Effector memory CD8-positive, alpha-beta T cell (primary cell): ENCODE measurements at regions not wholly inside any gene's neighbourhood (a gene's known extent, or its start where the extent isn't known, plus 50 kb on each side); places are given as distances from the start of the nearest gene placed in this dataset.

Experiments
- ATAC-seq: fragments of 150-1000 bp; cut with Tn5 transposase; replicated peaks from 2 replicates; pipeline ENCODE4 v1.10.0; 2021; ENCODE audit warnings: mild to moderate bottlenecking, moderate library complexity
- DNase-seq, 3 experiments: peaks; one replicate each; pipeline ENCODE4 v3.0.0; 2021
- H3K27ac Mint-ChIP-seq, 2 donors: one replicate each; pipeline ENCODE4 v1.8.0; 2022; ENCODE audit warnings: mild to moderate bottlenecking in 2 of 2, mixed read lengths in 2 of 2, moderate library complexity in 2 of 2
- H3K27me3 Mint-ChIP-seq, 2 donors: one replicate each; pipeline ENCODE4 v1.8.0; 2022; ENCODE audit warnings: mixed read lengths in 2 of 2
- H3K36me3 Mint-ChIP-seq: one replicate; pipeline ENCODE4 v1.8.0; 2022; ENCODE audit warnings: mild to moderate bottlenecking, moderate library complexity, mixed read lengths; ENCODE audit not compliant: insufficient read depth
- H3K4me1 Mint-ChIP-seq, 2 donors: one replicate each; pipeline ENCODE4 v1.8.0; 2022; ENCODE audit warnings: low read depth in 2 of 2, mixed read lengths in 2 of 2
- H3K4me3 Mint-ChIP-seq, 2 donors: one replicate each; pipeline ENCODE4 v1.8.0; 2022; ENCODE audit warnings: mild to moderate bottlenecking in 2 of 2, mixed read lengths in 2 of 2, moderate library complexity in 2 of 2
- H3K9me3 Mint-ChIP-seq, 2 donors: one replicate each; pipeline ENCODE4 v1.8.0; 2022; ENCODE audit warnings: mixed read lengths in 2 of 2

DNA sequence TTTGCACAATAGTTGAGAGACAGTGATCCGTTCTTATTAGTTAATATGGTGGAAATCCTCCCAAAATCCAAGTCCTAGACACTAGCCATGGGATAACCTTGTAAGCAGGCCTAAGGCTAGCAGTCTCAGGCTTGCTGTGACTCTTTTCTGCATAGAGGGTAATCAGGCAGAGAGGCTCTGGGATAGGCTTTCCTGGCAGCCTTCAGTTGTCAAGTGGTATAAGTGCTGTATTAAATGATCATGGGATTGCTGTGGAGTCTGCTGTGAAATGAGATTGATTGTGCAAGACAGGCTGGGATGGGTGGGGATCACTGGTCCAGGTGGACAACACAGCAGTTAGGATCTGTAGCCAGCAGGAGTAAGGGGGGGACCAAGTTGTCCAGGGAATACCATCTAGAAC is 416.4 kb downstream of the TLE4 start:
- H3K4me3 Mint-ChIP-seq, result no peak overlapping the region
- peaks cover 6 to 9% of the 10 kb centered on the region in 2 donors for H3K27me3 Mint-ChIP-seq
- ATAC-seq, result no peak
- H3K36me3 Mint-ChIP-seq, result no peaks in the 10 kb centered on the region
- no peaks in the 10 kb centered on the region for H3K4me1 Mint-ChIP-seq
- no peaks in the 10 kb centered on the region for H3K9me3 Mint-ChIP-seq
- no peak overlapping the region for H3K27ac Mint-ChIP-seq
- no peak for DNase-seq

DNA sequence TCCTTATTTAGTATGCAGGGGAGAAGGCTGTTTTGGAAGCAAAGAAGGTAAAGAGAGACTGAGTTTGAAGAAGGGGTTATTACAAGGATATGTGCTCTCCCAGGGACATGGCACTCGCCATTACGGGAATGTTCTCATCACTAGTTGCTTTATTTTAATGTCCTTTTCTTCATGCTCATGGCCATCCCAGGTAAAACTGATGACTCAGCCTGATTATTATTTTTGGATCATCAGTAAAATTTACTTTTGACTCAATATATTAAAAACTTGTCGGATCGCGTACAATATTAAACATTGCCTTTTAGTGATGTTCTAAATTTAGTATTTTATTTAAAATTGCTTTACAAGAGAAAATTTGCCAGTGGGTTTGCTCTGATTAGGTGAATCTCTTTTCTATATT is 414.7 kb downstream of the TLE4 start:
- Mint-ChIP-seq H3K27ac (no peak overlapping the region), H3K4me1 (no peaks in the 10 kb centered on the region), H3K27me3 (peaks cover 7 to 25% of the 10 kb centered on the region in 2 donors), H3K4me3 (no peak overlapping the region), H3K36me3 (no peaks in the 10 kb centered on the region), H3K9me3 (no peaks in the 10 kb centered on the region)
- DNase-seq (no peak), ATAC-seq (no peak)

DNA sequence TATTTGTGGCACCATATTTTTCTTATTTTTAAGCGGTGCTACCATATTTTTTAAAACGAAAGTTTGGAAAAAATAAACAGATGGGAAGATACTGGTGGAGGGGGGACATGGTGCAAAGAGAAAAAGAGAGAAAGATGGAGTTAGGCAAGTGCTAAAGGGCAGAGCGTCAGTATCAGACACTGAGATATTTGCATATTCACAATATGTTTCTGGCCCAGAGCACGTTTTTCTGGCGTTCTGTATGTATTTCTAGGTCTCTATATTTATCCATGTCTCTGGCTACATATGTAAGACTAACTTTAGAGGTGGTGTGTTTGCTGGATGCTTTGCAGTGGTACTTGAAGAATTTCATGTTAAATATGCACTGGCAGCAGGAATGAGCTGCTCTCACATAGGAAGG is 414.0 kb downstream of the TLE4 start:
- Mint-ChIP-seq H3K4me1 (no peaks in the 10 kb centered on the region), H3K4me3 (no peak overlapping the region), H3K27me3 (peaks cover 12 to 31% of the 10 kb centered on the region in 2 donors), H3K27ac (no peak overlapping the region), H3K36me3 (no peaks in the 10 kb centered on the region), H3K9me3 (no peaks in the 10 kb centered on the region)
- ATAC-seq, result no peak
- no peak for DNase-seq

DNA sequence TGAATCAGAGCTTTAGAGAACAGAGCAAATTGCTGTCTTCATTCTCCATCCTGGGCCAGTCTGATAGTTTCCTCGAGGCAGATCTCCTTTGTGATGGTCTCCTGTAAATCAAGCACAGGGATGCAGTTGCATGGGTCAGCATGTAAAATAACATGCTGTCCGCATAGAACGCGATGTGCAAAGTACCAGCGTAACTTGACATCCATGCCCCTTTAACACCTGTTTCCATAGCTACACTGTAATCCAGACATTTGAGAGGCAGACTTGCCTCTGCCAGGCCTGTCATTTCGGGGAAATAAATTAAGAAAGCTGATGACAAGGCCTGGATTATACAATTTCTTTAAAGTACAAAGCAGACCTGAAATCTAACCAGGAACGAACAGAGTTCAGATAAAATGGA is 413.5 kb downstream of the TLE4 start:
- Mint-ChIP-seq H3K9me3 (no peaks in the 10 kb centered on the region), H3K36me3 (no peaks in the 10 kb centered on the region), H3K4me3 (no peak overlapping the region), H3K4me1 (no peaks in the 10 kb centered on the region), H3K27me3 (peaks cover 17 to 36% of the 10 kb centered on the region in 2 donors), H3K27ac (no peak overlapping the region)
- no peak for ATAC-seq
- DNase-seq, result no peak

DNA sequence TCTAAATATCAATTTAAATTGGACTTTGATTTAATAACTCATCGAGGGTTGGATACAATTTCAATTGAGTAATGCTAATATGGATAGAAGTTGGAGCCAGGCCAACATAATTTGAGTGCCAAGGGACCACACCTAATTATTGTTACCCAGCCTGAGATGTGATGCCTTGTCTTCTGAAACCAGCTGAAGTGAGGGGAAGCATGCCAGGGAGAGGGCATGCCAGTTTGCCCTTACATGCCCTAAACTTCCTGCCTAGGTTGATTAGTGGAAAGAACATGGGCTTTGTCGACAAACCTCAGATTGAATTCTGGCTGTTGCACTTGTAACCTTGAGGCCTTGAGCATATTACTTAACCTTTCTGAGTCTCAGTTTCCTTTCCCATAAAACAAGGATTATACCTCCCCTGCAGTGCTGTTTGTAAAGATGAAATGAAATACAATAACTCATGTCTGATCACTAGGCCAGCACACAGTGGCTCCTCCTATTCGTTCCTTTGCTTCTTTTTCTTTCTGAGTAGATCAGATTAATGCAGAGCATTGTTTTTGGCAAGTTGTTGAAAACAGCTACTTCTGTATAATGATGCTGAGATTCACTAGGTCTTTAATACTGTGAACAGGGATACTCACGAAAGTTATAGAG is 412.8 kb downstream of the TLE4 start:
- ATAC-seq (no peak), DNase-seq (no peak)
- Mint-ChIP-seq H3K27me3 (peaks cover 20 to 40% of the 10 kb centered on the region in 2 donors), H3K27ac (no peak overlapping the region), H3K4me1 (no peaks in the 10 kb centered on the region), H3K9me3 (no peaks in the 10 kb centered on the region), H3K36me3 (no peaks in the 10 kb centered on the region), H3K4me3 (no peak overlapping the region)

DNA sequence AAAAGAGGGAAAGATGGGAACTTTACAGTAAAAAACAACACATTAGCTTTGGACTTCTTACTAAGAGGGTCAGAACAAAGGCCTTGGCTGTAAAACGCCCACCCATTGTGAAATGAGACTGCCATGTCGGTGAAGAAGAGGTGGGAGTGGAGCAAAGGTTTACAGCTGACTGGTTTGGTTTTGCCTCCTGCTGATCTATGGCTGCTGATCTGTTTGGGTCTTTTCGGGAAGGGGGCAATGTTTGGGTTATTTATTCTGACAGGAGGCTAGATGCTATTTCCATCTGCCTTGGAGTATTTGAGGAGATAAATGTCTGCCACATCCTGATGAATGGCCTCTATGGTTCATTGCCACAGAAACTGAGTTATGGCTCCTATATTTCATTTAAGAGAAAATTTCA is 408.7 kb downstream of the TLE4 start:
- Mint-ChIP-seq H3K27ac (no peak overlapping the region), H3K9me3 (no peaks in the 10 kb centered on the region), H3K36me3 (no peaks in the 10 kb centered on the region), H3K4me1 (no peaks in the 10 kb centered on the region), H3K4me3 (no peak overlapping the region), H3K27me3 (peaks cover 42 to 80% of the 10 kb centered on the region in 2 donors)
- ATAC-seq (no peak), DNase-seq (no peak)

DNA sequence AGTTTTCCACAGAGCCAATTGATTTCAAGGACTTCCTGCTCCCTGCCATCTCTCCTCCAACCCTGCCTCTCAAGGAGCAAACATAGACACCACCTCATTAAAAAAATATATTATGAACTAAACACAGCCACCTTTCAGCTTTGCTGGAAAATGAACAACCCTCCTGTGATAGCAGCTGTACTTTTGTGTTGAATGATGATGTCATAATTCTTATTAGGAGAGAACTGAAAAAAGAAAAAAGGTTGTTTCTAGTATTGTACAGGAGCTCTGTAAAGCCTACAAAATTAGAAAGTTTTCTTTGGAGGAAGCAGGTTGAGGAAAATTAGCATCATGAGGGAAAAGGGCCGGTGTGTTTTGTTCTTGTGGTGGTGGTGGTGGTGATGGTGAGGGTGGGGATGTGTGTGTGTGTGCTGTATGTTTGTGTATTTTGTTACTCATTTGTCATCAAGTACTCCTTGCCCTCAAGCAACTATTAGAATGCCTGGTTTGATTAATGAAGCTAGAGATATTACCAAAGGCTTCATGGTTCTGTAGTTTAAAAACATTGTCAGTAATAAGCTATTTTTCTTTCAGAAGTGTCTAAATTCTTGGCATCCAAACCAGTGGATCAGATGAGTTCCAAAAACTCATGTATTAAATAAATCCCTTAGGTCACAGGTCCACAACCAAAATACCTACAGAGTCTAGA is 405.9 kb downstream of the TLE4 start:
- H3K27ac Mint-ChIP-seq, result no peak overlapping the region
- DNase-seq (no peak), ATAC-seq (no peak)
- no peaks in the 10 kb centered on the region for H3K36me3 Mint-ChIP-seq
- no peaks in the 10 kb centered on the region for H3K9me3 Mint-ChIP-seq
- H3K27me3 Mint-ChIP-seq, result peaks cover 60 to 66% of the 10 kb centered on the region in 2 donors
- H3K4me1 Mint-ChIP-seq, result no peaks in the 10 kb centered on the region
- no peak overlapping the region for H3K4me3 Mint-ChIP-seq

DNA sequence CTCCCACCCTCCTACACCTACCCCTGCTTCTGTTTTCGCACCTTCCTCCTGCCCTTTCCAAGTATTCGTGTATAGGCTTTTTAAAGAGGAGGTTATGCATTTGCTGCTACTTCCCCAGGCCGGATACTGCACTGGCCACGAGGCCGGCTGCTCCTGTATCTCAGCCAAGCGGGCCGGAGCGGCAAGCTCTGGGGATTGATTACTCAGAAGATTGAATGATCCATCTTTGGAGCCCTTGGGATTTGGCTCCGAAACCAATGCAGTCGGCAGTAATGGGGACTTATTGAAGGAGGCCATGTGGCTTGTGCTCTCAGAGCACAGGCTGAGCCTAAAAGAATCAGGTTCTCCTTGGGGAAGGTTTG is 405.3 kb downstream of the TLE4 start:
- no peak overlapping the region for H3K4me3 Mint-ChIP-seq
- no peaks in the 10 kb centered on the region for H3K36me3 Mint-ChIP-seq
- no peak for DNase-seq
- peaks cover 66 to 67% of the 10 kb centered on the region in 2 donors for H3K27me3 Mint-ChIP-seq
- ATAC-seq, result no peak
- H3K9me3 Mint-ChIP-seq, result no peaks in the 10 kb centered on the region
- H3K4me1 Mint-ChIP-seq, result no peaks in the 10 kb centered on the region
- no peak overlapping the region for H3K27ac Mint-ChIP-seq

DNA sequence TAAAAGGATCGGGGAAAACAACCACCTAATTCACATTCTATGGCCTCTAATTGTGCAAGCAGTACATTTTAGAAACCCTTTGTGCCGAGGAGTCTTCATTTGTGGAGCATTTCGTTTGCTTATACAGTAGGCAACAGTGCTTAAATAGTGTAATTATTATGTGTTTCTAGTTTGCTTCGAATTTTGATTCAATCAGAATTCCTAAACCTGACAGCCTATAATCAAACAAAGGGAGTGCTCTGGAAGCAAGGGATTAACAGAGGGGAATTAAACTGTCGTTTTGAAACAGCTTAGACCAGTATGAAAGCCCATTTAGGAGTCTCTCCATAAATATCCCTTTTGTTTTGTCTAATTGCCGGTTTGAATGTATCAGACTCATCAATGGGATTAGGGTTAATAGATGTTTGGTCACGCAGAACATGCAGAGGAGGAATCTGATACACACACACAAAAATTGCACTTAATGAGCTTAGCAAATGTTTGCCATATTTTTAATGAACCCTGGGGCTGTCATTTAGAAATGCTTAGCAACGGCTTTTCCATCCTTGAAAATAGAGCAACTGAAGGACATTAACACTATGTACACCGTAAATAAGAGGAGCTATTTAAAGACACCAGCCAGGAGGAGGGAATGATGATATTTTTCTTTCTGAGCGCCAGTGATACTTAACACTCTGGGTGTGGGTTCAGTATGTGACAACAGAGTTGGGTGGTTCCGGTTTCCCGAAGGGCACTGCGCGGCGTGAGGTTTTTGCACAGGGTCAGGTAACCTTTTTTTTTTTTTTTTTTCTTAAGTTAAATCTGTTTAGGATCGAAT is 404.7 kb downstream of the TLE4 start:
- H3K9me3 Mint-ChIP-seq, result no peaks in the 10 kb centered on the region
- no peak overlapping the region for H3K4me3 Mint-ChIP-seq
- H3K4me1 Mint-ChIP-seq, result no peaks in the 10 kb centered on the region
- H3K36me3 Mint-ChIP-seq, result no peaks in the 10 kb centered on the region
- peaks cover 67 to 69% of the 10 kb centered on the region in 2 donors for H3K27me3 Mint-ChIP-seq
- no peak overlapping the region for H3K27ac Mint-ChIP-seq
- ATAC-seq (no peak), DNase-seq (no peak)

DNA sequence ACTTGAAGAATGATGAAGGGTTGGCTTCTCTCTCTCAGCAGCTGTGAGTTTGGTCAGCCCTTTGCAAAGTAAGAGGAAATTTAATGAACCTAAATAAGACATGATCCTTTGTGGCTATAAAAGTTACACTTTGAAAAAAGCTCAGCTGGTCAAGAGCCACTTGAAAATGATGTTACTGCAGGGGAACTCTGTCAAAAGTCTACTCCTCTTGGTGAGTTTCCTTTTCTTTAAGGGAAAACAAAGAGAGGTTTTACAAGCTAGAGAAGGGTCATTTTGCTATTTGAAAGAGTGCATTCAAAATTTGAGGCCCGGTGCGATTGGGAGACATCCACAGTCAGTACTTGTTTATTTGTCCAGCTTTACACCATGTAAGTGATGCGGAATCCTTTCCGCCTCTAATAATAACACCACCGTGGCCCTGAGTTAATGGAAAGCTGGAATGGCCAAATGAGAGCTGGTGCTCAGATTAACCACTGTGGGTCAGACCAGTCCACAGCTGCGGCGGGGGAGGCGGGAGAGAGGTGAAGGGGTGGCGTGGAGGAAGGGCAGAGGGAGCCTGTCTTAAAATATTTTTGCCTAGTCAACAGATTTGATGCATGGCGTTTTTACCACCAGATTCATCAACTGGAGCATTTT is 404.0 kb downstream of the TLE4 start:
- H3K27ac Mint-ChIP-seq, result no peak overlapping the region
- DNase-seq (no peak), ATAC-seq (no peak)
- no peaks in the 10 kb centered on the region for H3K9me3 Mint-ChIP-seq
- no peak overlapping the region for H3K4me3 Mint-ChIP-seq
- no peaks in the 10 kb centered on the region for H3K36me3 Mint-ChIP-seq
- no peaks in the 10 kb centered on the region for H3K4me1 Mint-ChIP-seq
- peaks cover 67 to 70% of the 10 kb centered on the region in 2 donors for H3K27me3 Mint-ChIP-seq

DNA sequence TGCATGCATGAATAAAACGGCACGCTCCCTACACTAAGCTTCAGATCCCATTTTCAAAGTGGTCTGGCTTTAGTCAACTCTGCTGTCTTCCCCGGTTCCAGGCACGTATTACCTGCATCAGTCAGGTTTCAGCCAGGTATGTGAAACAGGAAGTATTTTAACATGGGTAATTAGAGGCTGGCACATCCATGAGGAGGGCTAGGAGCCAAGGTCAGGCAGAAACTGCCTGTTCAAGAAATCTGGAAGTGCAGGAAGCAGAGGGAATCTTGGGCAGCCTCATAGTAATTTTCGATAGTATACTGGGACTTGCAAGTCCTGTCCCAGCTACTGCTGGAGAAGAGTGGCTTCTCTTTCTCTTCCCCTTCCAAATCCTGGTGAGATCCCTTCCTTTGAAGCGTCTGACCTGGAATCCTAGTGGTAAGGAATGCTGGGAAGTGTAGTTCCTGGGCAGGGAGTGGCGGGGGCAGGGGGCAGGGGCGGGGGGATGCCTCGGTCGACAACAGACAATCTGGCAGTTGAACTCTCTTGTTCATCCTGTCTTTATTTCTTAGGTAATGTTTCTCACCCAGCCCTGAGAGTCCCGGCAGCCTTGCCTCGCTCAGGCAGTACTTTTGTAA is 403.1 kb downstream of the TLE4 start:
- Mint-ChIP-seq H3K9me3 (no peaks in the 10 kb centered on the region), H3K4me3 (no peak overlapping the region), H3K27ac (no peak overlapping the region), H3K36me3 (no peaks in the 10 kb centered on the region), H3K4me1 (no peaks in the 10 kb centered on the region), H3K27me3 (peaks cover 64 to 67% of the 10 kb centered on the region in 2 donors)
- DNase-seq (no peak), ATAC-seq (no peak)

DNA sequence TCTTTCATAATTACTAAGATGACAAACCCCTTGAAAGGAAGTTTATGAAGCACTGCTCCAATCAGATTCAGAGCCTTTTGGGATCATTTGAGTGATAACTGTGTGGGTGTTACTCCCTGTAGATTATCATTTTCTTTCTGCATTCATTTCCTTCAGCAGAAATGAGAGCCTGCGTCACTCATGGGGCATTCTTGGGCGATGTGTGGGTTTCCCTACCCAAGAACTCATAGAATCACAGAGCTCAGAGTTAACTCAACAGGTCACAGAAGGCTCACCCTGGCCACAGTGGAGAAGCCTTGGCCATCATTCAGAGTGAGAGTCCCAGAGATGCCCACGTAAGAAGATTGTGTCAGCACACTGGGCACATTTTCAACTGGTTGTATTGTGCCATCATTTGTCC is 401.9 kb downstream of the TLE4 start:
- no peaks in the 10 kb centered on the region for H3K9me3 Mint-ChIP-seq
- no peaks in the 10 kb centered on the region for H3K36me3 Mint-ChIP-seq
- H3K4me3 Mint-ChIP-seq, result no peak overlapping the region
- H3K4me1 Mint-ChIP-seq, result no peaks in the 10 kb centered on the region
- H3K27ac Mint-ChIP-seq, result no peak overlapping the region
- peaks cover 60 to 64% of the 10 kb centered on the region in 2 donors for H3K27me3 Mint-ChIP-seq
- ATAC-seq (no peak), DNase-seq (no peak)

DNA sequence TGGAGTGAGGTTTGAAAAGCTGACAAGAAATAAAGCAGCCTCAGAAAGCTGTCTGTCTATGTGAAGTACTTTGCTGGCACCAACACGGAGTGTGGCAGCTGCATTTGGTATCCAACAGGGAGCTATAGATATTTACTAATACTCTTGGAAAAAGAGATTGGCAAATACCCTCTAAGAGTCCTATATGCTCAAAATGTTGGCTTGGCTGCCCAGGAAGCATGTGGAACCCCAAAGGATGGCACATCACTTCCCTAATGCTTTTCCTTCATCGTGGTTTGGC is 398.3 kb downstream of the TLE4 start:
- ATAC-seq, result no peak
- no peak for DNase-seq
- Mint-ChIP-seq H3K27me3 (peaks cover 50 to 67% of the 10 kb centered on the region in 2 donors), H3K4me3 (no peak overlapping the region), H3K4me1 (no peaks in the 10 kb centered on the region), H3K27ac (no peak overlapping the region), H3K9me3 (no peaks in the 10 kb centered on the region), H3K36me3 (no peaks in the 10 kb centered on the region)
